MCF 10A (cell line): ENCODE measurements at regions not wholly inside any gene's neighbourhood (a gene's known extent, or its start where the extent isn't known, plus 50 kb on each side); places are given as distances from the start of the nearest gene placed in this dataset.

Experiments used
- BruUV-seq: library from RNA; stranded (reverse); fragments of 400-500 nt; replicated peaks from 2 replicates; lab custom pipeline; 2021; lab: Mats Ljungman, UMichigan
- CTCF ChIA-PET: fragments of 300-600 bp; sonication (Branson Sonifier 250); formaldehyde crosslinking; extraction: SDS; loops from one replicate; lab custom pipeline; 2021; ENCODE audit warnings: antibody characterized with exemption, inconsistent platforms; lab: Yijun Ruan, JAX
- POLR2A ChIA-PET: fragments of 300-600, 350-650 bp; sonication (Branson Sonifier 250); formaldehyde crosslinking; extraction: SDS; loops from one replicate; lab custom pipeline; 2020; ENCODE audit warnings: antibody characterized with exemption, inconsistent platforms; lab: Yijun Ruan, JAX
- DNase-seq: peaks from one replicate; pipeline ENCODE4 v3.0.0-alpha.2; 2018; ENCODE audit not compliant: unreplicated experiment
- H3K27ac Mint-ChIP-seq: one replicate; pipeline ENCODE4 v1.8.0; 2022; ENCODE audit warnings: mild to moderate bottlenecking, low read depth, mixed read lengths; ENCODE audit not compliant: unreplicated experiment
- H3K27me3 Mint-ChIP-seq: one replicate; pipeline ENCODE4 v1.8.0; 2022; ENCODE audit warnings: mixed read lengths; ENCODE audit not compliant: insufficient read depth, unreplicated experiment
- H3K36me3 Mint-ChIP-seq: one replicate; pipeline ENCODE4 v1.8.0; 2022; ENCODE audit warnings: mild to moderate bottlenecking, moderate library complexity, mixed read lengths; ENCODE audit not compliant: insufficient read depth, unreplicated experiment
- H3K4me1 Mint-ChIP-seq: one replicate; pipeline ENCODE4 v1.8.0; 2022; ENCODE audit warnings: mixed read lengths; ENCODE audit not compliant: insufficient read depth, unreplicated experiment
- H3K4me3 Mint-ChIP-seq: one replicate; pipeline ENCODE4 v1.8.0; 2022; ENCODE audit warnings: mild to moderate bottlenecking, moderate library complexity, mixed read lengths; ENCODE audit not compliant: unreplicated experiment
- H3K9me3 Mint-ChIP-seq: one replicate; pipeline ENCODE4 v1.8.0; 2022; ENCODE audit warnings: mixed read lengths; ENCODE audit not compliant: unreplicated experiment
- intact Hi-C: fragments of 100-400 bp; cut with micrococcal nuclease; formaldehyde crosslinking; loops from 2 replicates; pipeline ENCODE4 v1.14.1; 2022
- TF ChIP-seq, protein P1 (sequence below): fragments of 200-600 bp; IDR thresholded peaks from one replicate; pipeline ENCODE4 v1.8.0; 2022; ENCODE audit warnings: antibody characterized with exemption, mild to moderate bottlenecking; ENCODE audit not compliant: unreplicated experiment

DNA sequence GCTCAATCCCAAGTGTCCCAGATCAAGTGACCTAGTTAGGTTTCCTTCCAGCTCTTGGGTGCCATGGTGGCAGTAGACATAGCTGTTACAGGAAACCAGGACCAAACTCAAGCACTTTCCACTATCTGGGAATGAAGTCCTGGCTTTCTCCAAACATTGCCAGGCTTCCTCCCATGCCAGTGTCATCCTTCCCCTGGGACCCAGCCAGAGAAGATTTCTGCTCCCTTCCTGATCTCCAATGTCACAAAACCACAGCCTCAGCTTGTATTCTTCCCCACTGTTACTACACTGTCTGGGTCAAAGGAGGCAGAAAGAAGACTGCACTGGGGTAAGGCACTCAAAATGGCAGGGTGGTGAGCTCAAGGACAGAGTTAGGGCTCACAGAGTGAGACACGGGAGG, 347.1 kb downstream of the TNS1 start:
- BruUV-seq, result no TSS peak
- peaks cover 34% of the 10 kb centered on the region for H3K27me3 Mint-ChIP-seq
- H3K9me3 Mint-ChIP-seq, result no peaks in the 10 kb centered on the region
- ChIA-PET CTCF (interaction anchor here (0.7 to 0.8 kb wide), 2 partner anchors 14 to 15 kb away, joined by 3 to 4 read pairs; no protein-coding TSS in a partner anchor), POLR2A (interaction anchor here (0.7 to 0.8 kb wide), 2 partner anchors 29 to 31 kb away, joined by 3 to 4 read pairs; no protein-coding TSS in a partner anchor)
- H3K4me1 Mint-ChIP-seq, result peaks cover 10% of the 10 kb centered on the region
- intact Hi-C loops, result no loop called here
- peaks cover 5% of the 10 kb centered on the region for H3K36me3 Mint-ChIP-seq
- no peak overlapping the region for H3K27ac Mint-ChIP-seq
- no peak for DNase-seq
- TF ChIP-seq, protein P1, sequence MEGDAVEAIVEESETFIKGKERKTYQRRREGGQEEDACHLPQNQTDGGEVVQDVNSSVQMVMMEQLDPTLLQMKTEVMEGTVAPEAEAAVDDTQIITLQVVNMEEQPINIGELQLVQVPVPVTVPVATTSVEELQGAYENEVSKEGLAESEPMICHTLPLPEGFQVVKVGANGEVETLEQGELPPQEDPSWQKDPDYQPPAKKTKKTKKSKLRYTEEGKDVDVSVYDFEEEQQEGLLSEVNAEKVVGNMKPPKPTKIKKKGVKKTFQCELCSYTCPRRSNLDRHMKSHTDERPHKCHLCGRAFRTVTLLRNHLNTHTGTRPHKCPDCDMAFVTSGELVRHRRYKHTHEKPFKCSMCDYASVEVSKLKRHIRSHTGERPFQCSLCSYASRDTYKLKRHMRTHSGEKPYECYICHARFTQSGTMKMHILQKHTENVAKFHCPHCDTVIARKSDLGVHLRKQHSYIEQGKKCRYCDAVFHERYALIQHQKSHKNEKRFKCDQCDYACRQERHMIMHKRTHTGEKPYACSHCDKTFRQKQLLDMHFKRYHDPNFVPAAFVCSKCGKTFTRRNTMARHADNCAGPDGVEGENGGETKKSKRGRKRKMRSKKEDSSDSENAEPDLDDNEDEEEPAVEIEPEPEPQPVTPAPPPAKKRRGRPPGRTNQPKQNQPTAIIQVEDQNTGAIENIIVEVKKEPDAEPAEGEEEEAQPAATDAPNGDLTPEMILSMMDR, result no peak
- no peak overlapping the region for H3K4me3 Mint-ChIP-seq

DNA sequence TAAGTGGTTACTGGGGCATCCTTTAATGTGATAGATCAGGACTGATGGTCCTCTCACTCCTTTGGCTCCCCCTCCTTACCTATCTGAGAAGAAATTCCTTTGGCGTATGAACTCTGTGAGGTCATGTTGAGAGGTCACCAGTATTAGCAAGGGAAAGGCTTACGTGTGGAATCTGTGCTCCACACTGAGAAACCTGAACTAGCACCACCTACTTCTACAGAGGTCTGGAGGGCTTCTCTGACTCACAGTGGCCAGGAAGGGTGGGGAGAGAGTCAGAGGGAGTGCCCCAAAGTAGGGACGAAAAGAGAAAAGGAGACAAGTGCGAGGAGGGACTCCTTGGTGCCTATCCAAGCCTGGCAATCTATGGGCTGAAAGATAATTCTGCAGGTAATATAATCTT, 348.6 kb downstream of the TNS1 start:
- peaks cover 24% of the 10 kb centered on the region for H3K27me3 Mint-ChIP-seq
- no peak overlapping the region for H3K27ac Mint-ChIP-seq
- H3K4me1 Mint-ChIP-seq, result peaks cover 10% of the 10 kb centered on the region
- no peak for DNase-seq
- H3K4me3 Mint-ChIP-seq, result no peak overlapping the region
- POLR2A ChIA-PET, result interaction anchor here (0.9 kb wide), 1 partner anchor 31 kb away, joined by 4 read pairs; no protein-coding TSS in a partner anchor
- TF ChIP-seq, protein P1, result no peak
- no TSS peak for BruUV-seq
- CTCF ChIA-PET, result interaction anchor here (0.7 to 5.7 kb wide), 2 partner anchors 37 to 59 kb away, joined by 3 to 92 read pairs; no protein-coding TSS in a partner anchor
- peaks cover 5% of the 10 kb centered on the region for H3K36me3 Mint-ChIP-seq
- intact Hi-C loops, result loop anchor here (5.0 kb wide), 1 partner anchor 282 kb away; no protein-coding TSS in a partner anchor
- H3K9me3 Mint-ChIP-seq, result no peaks in the 10 kb centered on the region

DNA sequence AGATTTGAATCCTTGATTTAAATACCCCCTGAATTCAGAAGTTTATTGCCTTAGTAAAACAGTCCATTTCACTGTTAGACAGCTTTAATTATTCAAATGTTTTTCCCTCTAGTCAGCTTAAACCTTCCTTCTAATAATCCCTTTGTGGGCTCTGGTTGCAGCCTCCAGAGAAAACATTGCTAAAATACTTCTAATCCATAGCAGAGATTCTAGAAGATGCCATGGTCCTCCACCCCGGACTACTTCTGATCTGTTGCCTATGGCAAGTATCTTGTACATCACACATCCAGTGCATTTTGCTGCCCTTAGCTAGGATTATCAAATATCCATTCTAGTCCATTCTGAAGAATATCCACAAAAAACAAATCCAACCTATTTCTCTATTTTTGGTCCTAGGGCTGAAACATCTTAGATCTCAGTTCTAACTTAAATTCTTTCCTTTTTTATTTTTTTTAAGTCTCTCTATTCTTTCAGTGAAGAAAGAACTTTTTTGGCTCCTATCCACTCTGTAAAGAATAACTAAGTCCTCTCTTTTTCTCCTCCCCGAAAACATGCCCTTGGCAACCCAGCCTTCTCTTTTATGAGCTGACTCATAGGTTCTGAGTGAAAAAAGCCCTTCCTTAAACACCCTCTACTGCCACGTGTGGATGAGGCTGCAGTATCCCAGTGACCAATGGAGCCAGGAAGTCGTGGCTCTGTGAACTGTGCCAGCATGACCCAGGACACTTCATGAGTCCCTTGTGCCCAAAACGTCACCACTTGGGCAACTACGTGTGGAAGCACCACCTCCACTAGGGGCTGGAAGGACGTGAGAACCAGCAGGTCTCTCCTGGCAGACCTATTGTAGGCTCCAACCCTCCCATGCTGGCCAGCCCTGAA, 349.8 kb downstream of the TNS1 start:
- Mint-ChIP-seq H3K27me3 (peaks cover 13% of the 10 kb centered on the region), H3K4me1 (peaks cover 10% of the 10 kb centered on the region), H3K27ac (no peak overlapping the region), H3K36me3 (peaks cover 5% of the 10 kb centered on the region), H3K4me3 (no peak overlapping the region), H3K9me3 (no peaks in the 10 kb centered on the region)
- BruUV-seq, result no TSS peak
- intact Hi-C loops, result loop anchor here (2.0 to 5.0 kb wide), 2 partner anchors 32 to 281 kb away; no protein-coding TSS in a partner anchor
- DNase-seq, result peak; percentile 80
- ChIA-PET POLR2A (interaction anchor here (0.9 kb wide), 1 partner anchor 32 kb away, joined by 4 read pairs; no protein-coding TSS in a partner anchor), CTCF (interaction anchor here (0.6 to 5.7 kb wide), 10 partner anchors 11 to 223 kb away, joined by 3 to 92 read pairs (median 9); no protein-coding TSS in a partner anchor)
- TF ChIP-seq, protein P1, result no peak
